ENCODE measurements at regions not wholly inside any gene's neighbourhood (a gene's known extent, or its start where the extent isn't known, plus 50 kb on each side); places are given as distances from the start of the nearest gene placed in this dataset.

DNA sequence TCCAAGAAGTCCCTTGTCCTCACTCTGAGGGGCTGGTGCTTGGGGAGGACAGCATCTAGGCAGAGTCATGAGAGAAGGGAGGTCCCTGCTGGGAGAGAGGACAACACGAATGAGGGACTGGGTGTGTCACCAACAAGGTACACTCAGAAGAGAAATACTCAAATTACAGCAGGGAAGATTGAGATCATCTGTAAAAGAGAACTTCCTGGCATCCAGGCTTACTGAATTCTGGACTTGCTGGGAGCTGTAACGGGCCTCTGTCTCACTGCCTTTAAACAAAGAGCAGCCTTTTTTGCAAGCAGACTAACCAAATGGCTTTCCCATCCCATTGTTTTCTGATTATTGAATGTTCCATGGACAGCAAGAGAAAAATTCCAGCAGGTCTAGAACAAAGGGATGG lies 195.7 kb upstream of the RAB4A start:
- DNase-seq (ENCODE audit: insufficient read length, low spot score), result no peak
- no peak for FAIRE-seq

DNA sequence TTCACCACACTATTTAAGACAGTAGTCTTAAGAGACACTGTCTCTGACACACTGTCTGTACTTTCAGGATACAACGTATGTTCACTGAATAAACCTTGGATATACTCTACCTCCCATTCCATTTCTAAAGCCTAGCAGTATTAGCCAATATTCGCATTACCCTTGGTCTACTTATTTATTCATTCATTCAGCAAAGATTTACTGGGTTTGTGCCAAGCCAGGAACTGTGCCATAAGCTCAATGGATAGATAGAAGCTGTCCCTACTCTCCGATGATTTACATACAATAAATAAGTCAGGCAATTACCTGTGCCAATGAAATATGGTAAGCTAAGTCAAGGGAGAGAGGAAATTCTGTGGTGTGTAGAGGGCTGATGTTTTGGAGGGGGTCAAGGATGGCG lies 195.2 kb upstream of the RAB4A start:
- DNase-seq (ENCODE audit: insufficient read length, low spot score) (no peak), FAIRE-seq (no peak)

GRCh38 chr1:229076195-229076594 lies 194.7 kb upstream of the RAB4A start:
- DNase-seq (ENCODE audit: insufficient read length, low spot score) (no peak), FAIRE-seq (no peak)

- no peak for DNase-seq (ENCODE audit: insufficient read length, low spot score)
- FAIRE-seq, result no peak
Observed at GRCh38 chr1:229079016-229079595, 191.8 kb upstream of the RAB4A start.

DNA sequence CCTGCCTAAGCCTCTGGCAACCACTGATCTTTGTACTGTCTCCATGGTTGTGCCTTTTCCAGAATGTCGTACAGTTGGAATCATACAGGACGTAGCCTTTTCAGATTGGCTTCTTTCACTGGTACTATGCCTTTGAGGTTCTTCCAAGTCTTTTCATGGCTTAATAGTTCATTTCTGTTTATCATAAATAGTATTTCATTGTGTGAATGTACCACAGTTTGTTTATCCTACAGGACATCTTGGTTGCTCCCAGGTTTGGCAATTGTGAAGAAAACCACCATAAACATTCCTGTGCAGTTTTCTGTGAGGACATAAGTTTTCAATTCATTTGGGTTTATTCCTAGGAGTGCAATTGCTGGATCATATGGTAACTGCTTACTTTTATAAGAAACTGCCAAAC lies 190.6 kb upstream of the RAB4A start:
- no peak for DNase-seq (ENCODE audit: insufficient read length, low spot score)
- FAIRE-seq, result no peak

GRCh38 chr1:229085291-229085690 lies 185.6 kb upstream of the RAB4A start:
- FAIRE-seq (no peak), DNase-seq (ENCODE audit: insufficient read length, low spot score) (no peak)

DNA sequence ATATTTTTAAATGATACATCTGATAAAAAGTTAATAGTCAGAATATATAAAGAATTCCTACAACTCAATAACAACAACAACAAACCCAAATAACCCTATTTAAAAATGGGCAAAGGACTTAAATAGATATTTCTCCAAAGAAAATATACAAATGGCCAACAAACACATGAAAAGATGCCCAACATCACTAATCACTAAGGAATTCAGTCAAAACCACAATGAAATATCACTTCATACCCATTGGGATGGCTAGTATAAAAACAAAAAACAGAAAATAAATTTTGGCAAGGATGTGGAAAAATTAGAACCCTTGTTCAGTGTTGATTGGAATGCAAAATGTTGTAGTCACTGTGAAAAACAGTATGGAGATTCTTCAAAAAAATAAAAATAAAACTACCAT lies 184.8 kb upstream of the RAB4A start:
- FAIRE-seq, result no peak
- no peak for DNase-seq (ENCODE audit: insufficient read length, low spot score)

DNA sequence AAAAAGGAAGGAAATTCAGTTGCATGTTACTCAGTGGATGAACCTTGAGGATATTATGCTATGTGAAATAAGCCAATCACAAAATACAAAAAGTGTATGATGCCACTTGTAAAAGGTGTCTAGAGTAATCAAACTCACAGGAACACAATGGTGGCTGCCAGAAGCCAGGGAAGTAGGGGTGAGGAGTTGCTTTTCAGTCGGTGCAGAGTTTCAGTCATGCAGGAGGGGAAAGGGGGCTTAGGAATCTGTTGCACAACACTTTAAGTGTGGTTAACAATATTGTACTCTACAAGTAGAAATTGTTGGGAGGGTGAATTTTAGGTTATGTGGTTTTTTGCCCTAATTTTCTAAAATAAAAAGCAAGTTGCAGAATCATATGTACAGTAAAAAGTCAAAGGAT lies 184.2 kb upstream of the RAB4A start:
- FAIRE-seq (no peak), DNase-seq (ENCODE audit: insufficient read length, low spot score) (no peak)

DNA sequence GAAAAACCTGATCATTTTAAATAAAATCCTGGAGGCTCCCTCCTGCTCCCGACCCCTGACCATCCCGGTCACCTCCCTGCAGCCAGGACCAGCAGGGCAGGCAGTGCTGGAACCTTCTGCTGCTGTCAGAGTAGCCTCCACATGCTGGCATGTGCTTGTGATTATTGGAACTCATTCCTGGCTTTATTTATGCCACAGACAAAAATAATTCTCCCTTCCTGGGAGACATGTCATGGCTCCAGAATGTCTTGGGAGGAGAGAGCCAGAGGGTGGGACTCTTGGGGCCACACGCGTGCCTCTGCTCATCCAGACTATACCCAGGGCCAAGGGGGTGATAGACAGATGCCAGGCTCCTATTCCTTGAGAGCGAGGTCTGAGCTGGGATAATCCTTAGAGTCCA lies 183.6 kb upstream of the RAB4A start:
- FAIRE-seq (no peak), DNase-seq (ENCODE audit: insufficient read length, low spot score) (no peak)

DNA sequence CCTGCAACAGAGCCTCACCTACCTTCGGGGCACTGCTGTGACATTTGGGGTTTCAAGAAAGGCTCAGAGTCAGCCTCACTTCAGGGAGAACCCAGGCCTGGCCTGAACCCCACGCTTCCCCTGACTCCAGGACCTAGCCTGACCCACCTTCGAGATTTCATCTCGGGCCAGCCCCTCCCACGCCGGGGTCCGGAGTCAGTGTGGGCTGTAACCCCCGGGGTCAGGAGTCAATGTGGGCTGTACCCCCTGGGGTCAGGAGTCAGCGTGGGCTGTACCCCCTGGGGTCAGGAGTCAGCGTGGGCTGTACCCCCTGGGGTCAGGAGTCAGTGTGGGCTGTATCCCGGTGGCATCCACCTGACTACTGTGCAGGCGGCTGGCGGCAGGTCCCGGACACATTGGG lies 183.0 kb upstream of the RAB4A start:
- DNase-seq (ENCODE audit: insufficient read length, low spot score), result no peak
- no peak for FAIRE-seq

GRCh38 chr1:229088711-229089110 lies 182.2 kb upstream of the RAB4A start:
- no peak for FAIRE-seq
- no peak for DNase-seq (ENCODE audit: insufficient read length, low spot score)

GRCh38 chr1:229089586-229090208 lies 181.2 kb upstream of the RAB4A start:
- no peak for DNase-seq (ENCODE audit: insufficient read length, low spot score)
- FAIRE-seq, result no peak

GRCh38 chr1:229091721-229092136 lies 179.2 kb upstream of the RAB4A start:
- DNase-seq (ENCODE audit: insufficient read length, low spot score) (no peak), FAIRE-seq (no peak)

DNA sequence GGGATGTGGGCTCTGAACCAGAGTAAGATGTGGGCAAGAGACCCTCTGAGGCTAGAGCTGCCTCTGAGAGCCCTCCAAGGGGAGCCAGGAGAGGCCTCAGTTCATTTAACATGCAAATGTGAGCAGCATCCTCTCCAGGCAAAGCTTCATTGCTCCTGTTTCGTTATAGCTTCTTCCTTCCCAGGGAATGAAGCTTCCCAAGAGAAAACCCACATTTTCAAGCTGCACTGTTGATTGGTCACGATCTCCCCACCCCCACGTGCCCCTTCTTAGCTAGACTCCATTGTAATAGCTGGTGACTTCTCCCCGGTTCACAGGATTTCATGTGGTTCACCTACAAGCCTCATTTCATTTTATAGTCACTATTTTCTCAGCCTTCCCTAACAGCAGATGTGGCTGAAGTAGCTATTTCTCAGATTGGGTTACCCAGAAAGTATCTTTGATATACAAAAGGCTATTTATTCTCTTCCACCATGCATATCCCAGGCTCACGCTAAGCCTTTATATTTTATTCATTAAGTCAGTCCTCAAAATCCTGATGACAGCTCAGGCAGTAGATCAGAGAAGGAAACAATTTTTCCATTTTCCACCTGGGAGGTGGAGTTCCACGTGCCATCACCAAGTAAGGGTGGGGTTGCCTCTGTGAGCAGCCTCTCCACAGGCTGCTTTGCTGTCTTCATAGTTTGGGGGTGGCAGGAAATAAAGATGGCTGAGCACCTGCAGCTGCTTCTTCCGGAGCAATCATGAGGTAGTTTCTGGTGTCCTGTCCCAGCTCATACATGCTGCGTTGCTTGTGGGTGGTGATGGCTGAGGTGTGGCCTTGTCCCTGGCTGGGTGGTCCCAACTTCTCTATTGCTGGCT lies 178.3 kb upstream of the RAB4A start:
- DNase-seq (ENCODE audit: insufficient read length, low spot score) (no peak), FAIRE-seq (no peak)

DNA sequence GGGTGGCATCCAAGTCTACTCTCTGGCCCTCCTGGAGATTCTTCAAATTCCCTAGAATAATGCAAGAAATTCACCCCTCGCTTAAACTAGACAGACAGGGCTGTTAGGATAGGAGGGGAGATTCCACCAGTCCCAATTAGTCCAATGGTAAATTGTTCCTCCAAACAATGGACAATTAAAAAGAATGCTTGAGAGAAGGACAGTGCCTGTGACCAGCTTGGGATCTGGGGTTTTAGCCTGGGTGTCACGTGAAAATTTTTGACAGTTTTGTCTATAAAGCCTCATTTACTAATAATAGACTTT lies 177.7 kb upstream of the RAB4A start:
- FAIRE-seq (no peak), DNase-seq (ENCODE audit: insufficient read length, low spot score) (no peak)

DNA sequence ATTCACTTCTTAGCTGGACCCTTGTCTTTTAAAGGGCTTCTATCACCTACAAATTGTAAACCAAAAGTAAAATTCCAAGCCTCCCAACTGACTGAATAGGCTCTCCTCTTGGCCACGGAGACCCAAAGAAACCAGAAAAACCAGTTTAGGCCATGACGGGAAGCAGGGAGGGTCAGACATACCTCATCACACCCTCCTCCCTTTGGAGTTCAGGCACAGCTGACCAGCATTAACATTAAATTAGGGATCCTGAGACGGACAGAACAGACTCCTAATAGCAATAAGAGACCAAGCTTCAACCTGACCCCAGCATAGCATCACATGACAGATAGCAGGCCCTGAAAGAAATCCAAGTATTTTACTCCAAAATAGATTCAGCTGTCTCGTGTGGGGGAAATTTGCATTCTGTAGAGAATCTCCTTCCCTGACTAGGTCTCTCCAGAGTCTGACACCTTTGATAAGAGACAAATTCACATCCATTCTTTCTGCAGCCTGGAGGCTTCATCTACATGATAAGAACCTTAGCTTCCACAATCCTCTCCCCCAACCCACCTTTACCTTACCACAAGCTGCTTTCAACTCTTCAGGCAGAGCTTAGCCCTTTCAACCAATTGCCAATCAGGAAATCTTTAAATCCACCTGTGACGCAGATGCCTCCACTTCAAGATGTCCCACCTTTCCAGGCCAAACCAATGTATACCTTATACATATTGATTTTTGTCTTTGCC lies 177.1 kb upstream of the RAB4A start:
- FAIRE-seq, result no peak
- no peak for DNase-seq (ENCODE audit: insufficient read length, low spot score)

DNA sequence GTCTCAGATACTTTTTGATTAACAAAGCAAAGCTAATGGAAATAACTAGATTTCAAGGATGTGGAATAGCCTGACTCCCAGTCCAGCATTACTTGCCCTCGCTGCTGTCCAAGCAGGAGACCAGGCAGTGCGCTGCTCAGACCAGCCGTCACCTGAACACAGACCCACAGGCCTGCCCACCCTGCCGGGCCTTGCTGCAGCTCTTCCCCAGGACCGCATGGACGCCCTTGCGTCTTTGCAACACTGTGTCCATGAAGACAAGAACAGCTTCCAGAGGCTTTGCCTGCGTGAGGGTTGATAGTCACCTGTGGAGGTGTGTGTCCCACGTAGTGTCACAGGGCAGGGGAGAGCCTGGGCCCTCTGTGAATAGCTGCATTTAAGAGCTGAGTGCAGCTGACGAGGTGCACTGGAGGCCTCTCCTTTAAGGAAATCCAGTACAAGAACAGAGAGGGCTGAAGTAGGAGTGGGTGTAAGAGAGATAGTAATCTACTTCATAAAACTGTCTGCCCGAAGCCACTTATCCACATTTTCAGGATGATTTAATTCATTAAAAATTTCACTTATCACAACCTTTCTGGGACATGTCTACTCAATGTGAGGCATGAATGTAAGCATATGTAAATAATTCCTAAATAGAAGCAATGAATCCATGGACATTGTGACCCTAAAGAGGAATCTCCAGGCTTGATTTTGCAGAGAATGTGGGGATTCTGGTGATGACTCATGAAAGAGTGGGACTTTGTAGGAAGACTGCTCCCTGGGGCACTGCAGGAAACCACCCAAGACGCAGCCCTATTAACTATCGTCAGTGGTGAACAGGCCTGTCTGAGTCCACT lies 176.2 kb upstream of the RAB4A start:
- FAIRE-seq, result no peak

GRCh38 chr1:229095325-229095724 lies 175.6 kb upstream of the RAB4A start:
- no peak for FAIRE-seq
- DNase-seq (ENCODE audit: insufficient read length, low spot score), result no peak

More for the DNA sequence above, 176.2 kb upstream of the RAB4A start:
- DNase-seq (ENCODE audit: insufficient read length, low spot score), result no peak

DNA sequence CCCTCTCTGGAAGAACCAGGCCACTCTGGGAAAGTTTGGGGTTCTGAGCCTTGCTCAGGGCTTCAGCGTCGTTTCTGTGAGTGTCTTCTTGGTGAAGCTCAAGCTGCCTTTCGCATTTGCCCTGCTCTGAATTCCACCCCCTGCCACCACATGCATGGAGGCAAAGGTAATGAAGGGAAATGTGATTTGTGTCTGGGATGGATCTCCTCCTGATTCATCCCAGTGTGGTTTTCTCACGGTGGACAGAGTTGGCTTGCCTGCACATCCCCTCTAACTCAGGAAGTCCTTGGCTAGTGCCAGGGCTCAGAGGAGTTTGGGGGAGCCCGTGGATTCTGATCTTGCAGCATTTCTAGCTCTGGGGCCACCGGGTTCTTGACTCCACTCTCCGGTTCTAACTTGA lies 173.6 kb upstream of the RAB4A start:
- no peak for FAIRE-seq
- DNase-seq (ENCODE audit: insufficient read length, low spot score), result no peak

DNA sequence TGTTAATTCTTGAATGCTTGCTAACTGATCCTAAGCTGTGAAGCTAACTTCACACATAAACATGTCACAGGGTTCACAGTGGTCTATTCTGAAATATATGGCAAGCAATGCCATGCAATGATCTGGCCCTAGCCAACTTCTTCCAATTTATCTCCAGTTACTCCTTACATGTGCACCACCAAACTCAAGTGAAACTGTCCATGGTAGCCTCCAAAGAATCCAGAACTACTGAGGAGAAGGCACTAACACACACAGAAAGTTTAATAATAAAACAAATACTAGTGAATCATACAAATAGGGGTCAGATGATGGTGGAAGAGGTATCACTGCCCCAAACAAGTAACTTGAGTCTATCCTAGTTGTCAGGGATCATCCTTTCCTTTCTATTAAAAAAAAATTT lies 172.6 kb upstream of the RAB4A start:
- DNase-seq (ENCODE audit: insufficient read length, low spot score), result no peak
- no peak for FAIRE-seq

Measured in GM19239 (cell line).